Osteoblast (primary cell): ENCODE measurements at regions not wholly inside any gene's neighbourhood (a gene's known extent, or its start where the extent isn't known, plus 50 kb on each side); places are given as distances from the start of the nearest gene placed in this dataset.

ENCODE experiments used
- DNase-seq: peaks from one replicate; pipeline ENCODE4 v3.0.0; 2011; ENCODE audit warnings: low spot score, mixed read lengths; ENCODE audit not compliant: insufficient read length; ENCODE audit errors: missing footprints
- H2AFZ ChIP-seq: 2 replicates; pipeline ENCODE4 v1.6.0; 2011; ENCODE audit warnings: mild to moderate bottlenecking, low read length
- H3K27ac ChIP-seq: 2 replicates; pipeline ENCODE4 v1.5.1; 2011; ENCODE audit warnings: mild to moderate bottlenecking, low read depth, low read length, moderate library complexity
- H3K27me3 ChIP-seq: 2 replicates; pipeline ENCODE4 v1.6.0; 2012; ENCODE audit warnings: mild to moderate bottlenecking, control low read depth, inconsistent platforms, low read length, moderate library complexity; ENCODE audit not compliant: insufficient read depth
- H3K36me3 ChIP-seq: 2 replicates; pipeline ENCODE4 v1.5.1; 2011; ENCODE audit warnings: mild to moderate bottlenecking, low read length, control low read depth, moderate library complexity; ENCODE audit not compliant: insufficient read depth
- H3K4me1 ChIP-seq: 2 replicates; pipeline ENCODE4 v1.5.1; 2011; ENCODE audit warnings: mild to moderate bottlenecking, low read length, control low read depth, moderate library complexity; ENCODE audit not compliant: insufficient read depth
- H3K4me2 ChIP-seq: 2 replicates; pipeline ENCODE4 v1.6.0; 2011; ENCODE audit warnings: mild to moderate bottlenecking, low read length; ENCODE audit not compliant: insufficient read depth
- H3K4me3 ChIP-seq: fragments of 200-600 bp; sonication (generic); 3 replicates; pipeline ENCODE4 v1.5.1; 2012; ENCODE audit warnings: mild to moderate bottlenecking, low read length, inconsistent platforms; ENCODE audit not compliant: insufficient read depth
- H3K79me2 ChIP-seq: 2 replicates; pipeline ENCODE4 v1.6.0; 2012; ENCODE audit warnings: mild to moderate bottlenecking, low read length, control low read depth, inconsistent platforms; ENCODE audit not compliant: insufficient read depth
- H3K9me3 ChIP-seq: 2 replicates; pipeline ENCODE4 v1.5.1; 2011; ENCODE audit warnings: low read depth, low read length, control low read depth
- H4K20me1 ChIP-seq: 2 replicates; pipeline ENCODE4 v1.6.0; 2012; ENCODE audit warnings: mild to moderate bottlenecking, low read length, control low read depth; ENCODE audit not compliant: insufficient read depth
- CTCF ChIP-seq: IDR thresholded peaks from 2 replicates; pipeline ENCODE4 v1.5.1; 2011; ENCODE audit warnings: mild to moderate bottlenecking, low read depth, low read length, moderate library complexity; ENCODE audit errors: extremely low read depth

- no peak overlapping the region for H2AFZ ChIP-seq
- H3K36me3 ChIP-seq = no peaks in the 10 kb centered on the region
- no peak overlapping the region for H3K4me2 ChIP-seq
- no peak overlapping the region for H3K4me3 ChIP-seq
- H3K79me2 ChIP-seq = no peaks in the 10 kb centered on the region
- no peak for DNase-seq
- H3K4me1 ChIP-seq = no peaks in the 10 kb centered on the region
- H3K9me3 ChIP-seq = no peaks in the 10 kb centered on the region
- no peaks in the 10 kb centered on the region for H4K20me1 ChIP-seq
- H3K27ac ChIP-seq = no peak overlapping the region
- H3K27me3 ChIP-seq = peaks cover 6% of the 10 kb centered on the region
- TF ChIP-seq CTCF = no peak
Observed at GRCh38 chr6:21312118-21312517, 281.4 kb upstream of the SOX4 start.

GRCh38 chr6:21317642-21318041 is 275.9 kb upstream of the SOX4 start:
- no peak for TF ChIP-seq CTCF
- Histone ChIP-seq H3K4me3 (no peak overlapping the region), H2AFZ (no peak overlapping the region)

GRCh38 chr6:21321076-21321475 is 272.5 kb upstream of the SOX4 start:
- no peak for DNase-seq
- no peak overlapping the region for H2AFZ ChIP-seq
- no peak for TF ChIP-seq CTCF

More at GRCh38 chr6:21317642-21318041, 275.9 kb upstream of the SOX4 start:
- Histone ChIP-seq H3K9me3 (no peaks in the 10 kb centered on the region), H3K36me3 (no peaks in the 10 kb centered on the region), H3K4me2 (no peak overlapping the region), H3K27ac (no peak overlapping the region), H3K27me3 (no peaks in the 10 kb centered on the region), H4K20me1 (no peaks in the 10 kb centered on the region), H3K79me2 (no peaks in the 10 kb centered on the region), H3K4me1 (no peaks in the 10 kb centered on the region)
- DNase-seq = no peak

GRCh38 chr6:21321531-21321930 is 272.0 kb upstream of the SOX4 start:
- no peaks in the 10 kb centered on the region for H3K27me3 ChIP-seq
- no peaks in the 10 kb centered on the region for H3K9me3 ChIP-seq
- H4K20me1 ChIP-seq = no peaks in the 10 kb centered on the region
- no peaks in the 10 kb centered on the region for H3K4me1 ChIP-seq
- no peak overlapping the region for H3K27ac ChIP-seq
- H3K4me2 ChIP-seq = no peak overlapping the region
- H3K79me2 ChIP-seq = no peaks in the 10 kb centered on the region
- H3K4me3 ChIP-seq = no peak overlapping the region
- H3K36me3 ChIP-seq = no peaks in the 10 kb centered on the region
- DNase-seq = no peak
- no peak for TF ChIP-seq CTCF
- H2AFZ ChIP-seq = no peak overlapping the region

More at GRCh38 chr6:21321076-21321475, 272.5 kb upstream of the SOX4 start:
- no peaks in the 10 kb centered on the region for H3K36me3 ChIP-seq
- H3K4me1 ChIP-seq = no peaks in the 10 kb centered on the region
- H3K4me3 ChIP-seq = no peak overlapping the region
- H3K27me3 ChIP-seq = no peaks in the 10 kb centered on the region
- H3K4me2 ChIP-seq = no peak overlapping the region
- H3K9me3 ChIP-seq = no peaks in the 10 kb centered on the region
- no peaks in the 10 kb centered on the region for H4K20me1 ChIP-seq
- H3K27ac ChIP-seq = no peak overlapping the region
- no peaks in the 10 kb centered on the region for H3K79me2 ChIP-seq
